Endothelial cell (in vitro differentiated cells): ENCODE measurements at regions not wholly inside any gene's neighbourhood (a gene's known extent, or its start where the extent isn't known, plus 50 kb on each side); places are given as distances from the start of the nearest gene placed in this dataset.

Experiments
- DNase-seq: peaks from one replicate; pipeline ENCODE4 v3.0.0; 2021; ENCODE audit warnings: low spot score
- H3K27ac Mint-ChIP-seq: one replicate; pipeline ENCODE4 v1.8.0; 2021; ENCODE audit warnings: mixed read lengths, inconsistent platforms; ENCODE audit not compliant: unreplicated experiment
- H3K27me3 Mint-ChIP-seq: one replicate; pipeline ENCODE4 v1.8.0; 2021; ENCODE audit warnings: mild to moderate bottlenecking, moderate library complexity, mixed read lengths, inconsistent platforms; ENCODE audit not compliant: unreplicated experiment
- H3K36me3 Mint-ChIP-seq: one replicate; pipeline ENCODE4 v1.8.0; 2021; ENCODE audit warnings: mild to moderate bottlenecking, low read depth, mixed read lengths, inconsistent platforms; ENCODE audit not compliant: unreplicated experiment
- H3K4me1 Mint-ChIP-seq: one replicate; pipeline ENCODE4 v1.8.0; 2021; ENCODE audit warnings: mild to moderate bottlenecking, mixed read lengths, inconsistent platforms; ENCODE audit not compliant: unreplicated experiment
- H3K4me3 Mint-ChIP-seq: one replicate; pipeline ENCODE4 v1.8.0; 2021; ENCODE audit warnings: mild to moderate bottlenecking, mixed read lengths, inconsistent platforms; ENCODE audit not compliant: unreplicated experiment
- H3K9me3 Mint-ChIP-seq: one replicate; pipeline ENCODE4 v1.8.0; 2021; ENCODE audit warnings: mixed read lengths, inconsistent platforms; ENCODE audit not compliant: unreplicated experiment
- TF ChIP-seq, protein P1 (sequence below): fragments of 200-600 bp; sonication (generic); IDR thresholded peaks from one replicate; pipeline ENCODE4 v1.5.0; 2021; ENCODE audit warnings: antibody characterized with exemption; ENCODE audit not compliant: unreplicated experiment

DNA sequence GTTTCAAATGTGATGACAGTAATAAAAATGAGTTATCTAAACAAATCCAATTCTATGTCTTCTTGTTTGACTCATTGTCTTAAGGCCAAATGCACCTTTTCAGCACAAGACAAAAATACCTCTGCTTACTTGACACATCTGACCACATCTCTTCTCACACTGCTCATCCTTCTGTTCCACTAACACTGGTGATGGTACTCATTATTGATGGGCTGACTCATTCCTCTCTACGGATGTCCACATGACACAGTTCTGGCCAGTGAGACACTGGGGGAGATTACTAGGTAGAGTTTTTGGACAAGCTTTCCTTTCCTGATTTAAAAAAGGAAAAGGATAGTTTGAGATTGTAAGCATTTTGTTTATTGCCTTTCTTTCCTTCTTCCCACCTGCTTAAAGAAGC, 410.6 kb upstream of the THRB start:
- Mint-ChIP-seq H3K4me1 (no peaks in the 10 kb centered on the region), H3K9me3 (no peaks in the 10 kb centered on the region), H3K36me3 (no peaks in the 10 kb centered on the region), H3K27me3 (no peaks in the 10 kb centered on the region), H3K4me3 (no peak overlapping the region), H3K27ac (no peak overlapping the region)
- DNase-seq: no peak
- TF ChIP-seq, protein P1, sequence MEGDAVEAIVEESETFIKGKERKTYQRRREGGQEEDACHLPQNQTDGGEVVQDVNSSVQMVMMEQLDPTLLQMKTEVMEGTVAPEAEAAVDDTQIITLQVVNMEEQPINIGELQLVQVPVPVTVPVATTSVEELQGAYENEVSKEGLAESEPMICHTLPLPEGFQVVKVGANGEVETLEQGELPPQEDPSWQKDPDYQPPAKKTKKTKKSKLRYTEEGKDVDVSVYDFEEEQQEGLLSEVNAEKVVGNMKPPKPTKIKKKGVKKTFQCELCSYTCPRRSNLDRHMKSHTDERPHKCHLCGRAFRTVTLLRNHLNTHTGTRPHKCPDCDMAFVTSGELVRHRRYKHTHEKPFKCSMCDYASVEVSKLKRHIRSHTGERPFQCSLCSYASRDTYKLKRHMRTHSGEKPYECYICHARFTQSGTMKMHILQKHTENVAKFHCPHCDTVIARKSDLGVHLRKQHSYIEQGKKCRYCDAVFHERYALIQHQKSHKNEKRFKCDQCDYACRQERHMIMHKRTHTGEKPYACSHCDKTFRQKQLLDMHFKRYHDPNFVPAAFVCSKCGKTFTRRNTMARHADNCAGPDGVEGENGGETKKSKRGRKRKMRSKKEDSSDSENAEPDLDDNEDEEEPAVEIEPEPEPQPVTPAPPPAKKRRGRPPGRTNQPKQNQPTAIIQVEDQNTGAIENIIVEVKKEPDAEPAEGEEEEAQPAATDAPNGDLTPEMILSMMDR: no peak

DNA sequence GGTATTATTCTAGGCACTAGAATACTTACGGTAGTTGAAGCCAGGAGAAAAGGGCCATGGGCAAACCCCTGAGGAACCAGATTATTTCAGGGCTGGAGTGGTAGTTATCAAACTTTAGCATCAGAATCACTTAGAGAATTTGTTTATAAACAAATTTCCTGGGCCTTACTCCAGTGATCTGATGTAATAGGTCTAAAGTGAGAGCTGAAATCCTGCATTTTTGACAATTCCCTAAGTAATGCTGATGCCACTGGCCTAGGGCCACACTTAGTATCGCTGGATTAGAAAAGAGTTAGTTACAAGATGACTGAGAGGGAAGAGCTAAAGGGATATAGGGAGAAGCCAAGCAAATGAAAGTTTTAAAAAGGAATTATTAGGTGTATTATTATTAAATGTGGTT, 412.5 kb upstream of the THRB start:
- TF ChIP-seq, protein P1: no peak
- DNase-seq: no peak
- Mint-ChIP-seq H3K27ac (no peak overlapping the region), H3K4me3 (no peak overlapping the region), H3K4me1 (no peaks in the 10 kb centered on the region), H3K9me3 (no peaks in the 10 kb centered on the region), H3K36me3 (no peaks in the 10 kb centered on the region), H3K27me3 (no peaks in the 10 kb centered on the region)

DNA sequence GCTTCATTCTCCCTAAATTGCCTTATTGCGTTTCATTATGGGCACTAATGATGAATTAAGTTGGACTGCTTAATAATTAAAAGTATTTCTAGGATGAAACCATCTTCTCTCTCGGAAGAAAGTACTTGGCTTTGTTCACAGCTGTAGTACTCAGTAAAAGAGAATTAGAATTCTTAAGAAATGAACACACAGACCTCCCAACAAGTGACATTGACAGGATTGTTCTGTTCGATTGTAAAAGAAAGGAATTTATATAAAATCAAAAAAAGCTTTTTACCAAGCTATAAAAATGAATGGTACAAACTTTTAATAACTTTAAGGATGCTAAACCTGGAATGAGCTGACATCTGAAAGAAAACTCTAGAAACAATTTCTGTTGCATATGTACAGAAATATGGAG, 416.4 kb upstream of the THRB start:
- TF ChIP-seq, protein P1: no peak
- DNase-seq: no peak
- Mint-ChIP-seq H3K4me3 (no peak overlapping the region), H3K27me3 (no peaks in the 10 kb centered on the region), H3K9me3 (no peaks in the 10 kb centered on the region), H3K4me1 (no peaks in the 10 kb centered on the region), H3K36me3 (no peaks in the 10 kb centered on the region), H3K27ac (no peak overlapping the region)

DNA sequence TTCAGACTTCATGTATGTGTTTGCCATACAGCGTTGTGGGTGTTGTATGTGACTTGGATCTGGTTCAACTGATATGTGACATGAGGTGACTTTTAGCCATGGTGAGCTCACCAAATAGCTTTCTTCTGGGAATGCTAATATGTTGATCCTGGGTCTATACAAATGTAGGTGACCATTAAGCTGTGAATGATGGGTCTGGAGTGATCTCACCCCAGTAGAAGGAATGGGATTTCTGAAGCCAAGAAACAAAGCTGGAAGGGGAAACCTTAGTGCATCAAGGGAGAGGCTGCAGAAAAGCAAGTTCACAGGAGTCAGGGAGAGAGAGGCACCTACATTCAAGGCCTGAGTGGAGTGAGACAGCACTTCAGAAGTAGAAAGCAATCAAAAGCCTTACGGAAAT, 421.0 kb upstream of the THRB start:
- Mint-ChIP-seq H3K36me3 (no peaks in the 10 kb centered on the region), H3K27ac (no peak overlapping the region), H3K27me3 (no peaks in the 10 kb centered on the region), H3K4me3 (no peak overlapping the region), H3K4me1 (no peaks in the 10 kb centered on the region), H3K9me3 (no peaks in the 10 kb centered on the region)
- DNase-seq: no peak
- TF ChIP-seq, protein P1: no peak

DNA sequence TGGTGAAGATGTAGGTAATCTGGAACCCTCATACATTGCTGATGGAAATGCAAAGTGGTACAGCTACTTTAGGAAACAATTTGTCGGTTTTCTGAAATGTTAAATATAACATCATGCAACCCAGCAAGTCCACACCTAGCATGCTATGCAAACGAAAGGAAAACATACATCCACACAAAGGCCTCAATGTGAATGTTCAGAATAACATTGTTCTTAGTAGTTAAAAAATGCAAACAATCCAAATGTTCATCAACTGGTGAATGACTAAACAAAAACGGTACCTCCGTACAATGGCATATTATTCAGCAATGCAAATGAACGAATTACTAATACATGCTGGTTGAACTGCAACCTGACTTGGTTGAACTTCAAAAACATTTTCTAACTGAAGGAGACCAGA, 423.3 kb upstream of the THRB start:
- no peak for DNase-seq
- Mint-ChIP-seq H3K27ac (no peak overlapping the region), H3K27me3 (peaks cover 2% of the 10 kb centered on the region), H3K4me3 (no peak overlapping the region), H3K36me3 (no peaks in the 10 kb centered on the region), H3K9me3 (no peaks in the 10 kb centered on the region), H3K4me1 (no peaks in the 10 kb centered on the region)
- TF ChIP-seq, protein P1: no peak
